ENCODE measurements at regions not wholly inside any gene's neighbourhood (a gene's known extent, or its start where the extent isn't known, plus 50 kb on each side); places are given as distances from the start of the nearest gene placed in this dataset.

DNA sequence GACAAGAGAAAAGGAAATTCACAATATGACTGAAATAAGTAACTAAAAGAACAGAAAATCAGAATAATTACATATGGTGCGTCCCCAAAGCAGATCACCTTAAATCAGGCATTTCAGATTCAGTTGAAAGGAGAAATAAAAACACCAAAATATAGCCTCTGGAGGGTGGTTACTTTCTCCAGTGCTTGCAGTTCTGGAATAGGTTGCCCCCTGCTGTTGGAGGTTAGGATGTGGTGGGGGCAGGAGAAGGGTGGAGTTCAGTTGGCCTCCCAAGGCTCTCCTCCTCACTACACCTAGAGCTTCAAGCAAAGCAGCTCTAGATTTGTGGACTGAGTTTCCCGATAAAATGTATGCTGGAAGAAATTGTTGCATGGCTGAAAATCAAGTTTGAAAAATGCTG, 338.2 kb upstream of the TLE4 start:
- Histone ChIP-seq H3K27ac (no peak overlapping the region), H3K4me1 (no peaks in the 10 kb centered on the region), H3K36me3 (no peaks in the 10 kb centered on the region), H3K27me3 (no peaks in the 10 kb centered on the region), H3K9me3 (peaks cover 0 to 13% (median 0%) of the 10 kb centered on the region in 4 donors), H3K4me3 (no peak overlapping the region)
- 92 to 93% methylated on average over 2 of the region's 2 CpGs for WGBS, 2 donors
- TF ChIP-seq POLR2A (IDR thresholded peaks at IDR 0.05) (no peak), EP300 (IDR thresholded peaks at IDR 0.05) (no peak)
- TF ChIP-seq, protein P1, sequence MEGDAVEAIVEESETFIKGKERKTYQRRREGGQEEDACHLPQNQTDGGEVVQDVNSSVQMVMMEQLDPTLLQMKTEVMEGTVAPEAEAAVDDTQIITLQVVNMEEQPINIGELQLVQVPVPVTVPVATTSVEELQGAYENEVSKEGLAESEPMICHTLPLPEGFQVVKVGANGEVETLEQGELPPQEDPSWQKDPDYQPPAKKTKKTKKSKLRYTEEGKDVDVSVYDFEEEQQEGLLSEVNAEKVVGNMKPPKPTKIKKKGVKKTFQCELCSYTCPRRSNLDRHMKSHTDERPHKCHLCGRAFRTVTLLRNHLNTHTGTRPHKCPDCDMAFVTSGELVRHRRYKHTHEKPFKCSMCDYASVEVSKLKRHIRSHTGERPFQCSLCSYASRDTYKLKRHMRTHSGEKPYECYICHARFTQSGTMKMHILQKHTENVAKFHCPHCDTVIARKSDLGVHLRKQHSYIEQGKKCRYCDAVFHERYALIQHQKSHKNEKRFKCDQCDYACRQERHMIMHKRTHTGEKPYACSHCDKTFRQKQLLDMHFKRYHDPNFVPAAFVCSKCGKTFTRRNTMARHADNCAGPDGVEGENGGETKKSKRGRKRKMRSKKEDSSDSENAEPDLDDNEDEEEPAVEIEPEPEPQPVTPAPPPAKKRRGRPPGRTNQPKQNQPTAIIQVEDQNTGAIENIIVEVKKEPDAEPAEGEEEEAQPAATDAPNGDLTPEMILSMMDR (IDR thresholded peaks at IDR 0.05) = no peak
- DNase-seq (ENCODE audit: low spot score in 2 of 2) = no peak

DNA sequence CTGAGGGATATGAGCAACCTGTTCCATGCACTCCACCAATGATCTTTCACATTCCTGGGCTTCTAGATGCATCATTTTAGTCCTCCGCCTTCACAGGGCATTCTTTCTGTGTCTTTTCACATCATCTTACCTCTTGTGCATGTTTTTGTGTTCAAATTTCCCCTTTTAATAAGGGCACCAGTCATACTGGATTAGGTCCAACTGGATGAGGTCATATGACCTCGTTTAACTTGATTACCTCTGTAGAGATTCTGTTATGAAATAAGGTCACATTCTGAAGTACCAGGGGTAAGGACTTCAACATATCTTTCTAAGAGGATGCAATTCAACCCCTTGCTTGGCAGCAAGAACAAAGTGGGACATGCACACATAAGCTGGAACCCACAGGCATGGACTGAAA, 335.3 kb upstream of the TLE4 start:
- WGBS, 2 donors = 60 to 63% methylated on average over 2 of the region's 2 CpGs
- Histone ChIP-seq H3K27me3 (no peaks in the 10 kb centered on the region), H3K27ac (no peak overlapping the region), H3K4me3 (no peak overlapping the region), H3K4me1 (no peaks in the 10 kb centered on the region), H3K9me3 (peaks cover 0 to 13% (median 0%) of the 10 kb centered on the region in 4 donors), H3K36me3 (no peaks in the 10 kb centered on the region)
- TF ChIP-seq EP300 (IDR thresholded peaks at IDR 0.05) (no peak), POLR2A (IDR thresholded peaks at IDR 0.05) (no peak)
- TF ChIP-seq, protein P1 (IDR thresholded peaks at IDR 0.05) = no peak
- no peak for DNase-seq (ENCODE audit: low spot score in 2 of 2)

DNA sequence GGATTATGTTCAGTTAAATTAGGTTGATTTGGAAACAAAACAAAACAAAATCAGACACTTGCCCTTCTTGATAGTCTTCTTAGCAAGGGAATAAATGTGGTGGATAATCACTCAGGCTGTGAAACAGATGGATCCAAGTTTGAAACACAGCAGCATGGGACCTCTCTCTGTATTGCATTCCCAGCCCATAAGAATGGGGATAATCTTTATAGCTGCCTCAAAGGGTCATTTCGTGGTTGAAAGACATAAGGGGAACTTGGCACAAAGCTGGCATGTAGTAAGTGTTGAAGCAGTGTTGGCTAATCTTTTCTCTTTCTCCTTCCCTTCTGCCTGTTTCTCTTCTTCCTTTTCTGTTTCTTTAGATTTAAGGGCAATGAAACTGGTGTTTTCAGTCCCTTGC, 333.9 kb upstream of the TLE4 start:
- Histone ChIP-seq H3K9me3 (peaks cover 0 to under 1% (median 0%) of the 10 kb centered on the region in 4 donors), H3K4me3 (no peak overlapping the region), H3K4me1 (no peaks in the 10 kb centered on the region), H3K36me3 (no peaks in the 10 kb centered on the region), H3K27me3 (no peaks in the 10 kb centered on the region), H3K27ac (no peak overlapping the region)
- no peak for DNase-seq (ENCODE audit: low spot score in 2 of 2)
- TF ChIP-seq POLR2A (IDR thresholded peaks at IDR 0.05) = no peak
- TF ChIP-seq, protein P1 (IDR thresholded peaks at IDR 0.05) = no peak
- TF ChIP-seq EP300 (IDR thresholded peaks at IDR 0.05) = no peak
- WGBS, 2 donors = 44 to 63% methylated on average over 1 of the region's 1 CpG

DNA sequence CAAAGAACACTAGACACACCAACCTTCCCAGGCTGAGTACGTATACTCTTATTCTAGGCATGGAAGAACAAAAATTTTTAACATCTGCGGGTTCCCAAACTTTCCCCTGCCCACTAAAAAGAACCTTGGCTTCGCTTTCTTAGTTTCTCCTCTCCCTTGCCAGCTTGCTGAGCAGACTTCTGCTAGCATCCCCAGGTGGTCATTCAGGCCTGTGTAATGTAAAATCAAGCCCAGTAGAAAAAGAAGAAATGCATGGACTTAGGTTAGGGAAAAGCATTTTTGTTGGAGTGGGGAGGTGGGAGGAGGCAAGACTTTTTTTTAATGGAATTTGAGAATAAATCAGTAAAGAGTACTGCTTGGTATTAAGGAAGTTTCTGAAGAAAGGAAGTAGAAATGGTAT, 331.0 kb upstream of the TLE4 start:
- Histone ChIP-seq H3K27ac (no peak overlapping the region), H3K4me1 (no peaks in the 10 kb centered on the region), H3K4me3 (no peak overlapping the region), H3K9me3 (no peaks in the 10 kb centered on the region), H3K27me3 (no peaks in the 10 kb centered on the region), H3K36me3 (no peaks in the 10 kb centered on the region)
- WGBS, 2 donors = 89 to 90% methylated on average over 3 of the region's 3 CpGs
- DNase-seq (ENCODE audit: low spot score in 2 of 2) = no peak
- TF ChIP-seq, protein P1 (IDR thresholded peaks at IDR 0.05) = no peak
- TF ChIP-seq POLR2A (IDR thresholded peaks at IDR 0.05) (no peak), EP300 (IDR thresholded peaks at IDR 0.05) (no peak)

DNA sequence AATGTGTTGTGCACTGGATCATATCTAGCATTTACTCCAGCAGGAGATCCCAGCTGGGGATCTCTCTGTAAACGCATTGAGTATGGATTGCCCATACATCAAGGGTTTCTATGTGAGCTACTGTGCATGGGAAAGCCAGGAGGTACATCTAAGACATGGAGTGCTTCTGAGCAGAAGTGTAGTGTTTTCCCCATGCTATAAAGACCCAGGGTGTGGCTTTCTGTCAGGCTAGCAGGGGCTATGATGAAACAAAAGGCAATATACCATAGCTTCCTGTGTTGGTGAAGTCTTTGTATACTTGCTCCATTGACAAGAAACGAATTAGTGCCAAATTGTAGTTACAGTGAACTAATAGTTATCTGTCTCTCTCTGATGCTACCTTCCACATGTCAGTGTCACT, 329.3 kb upstream of the TLE4 start:
- Histone ChIP-seq H3K36me3 (no peaks in the 10 kb centered on the region), H3K27me3 (no peaks in the 10 kb centered on the region), H3K4me1 (no peaks in the 10 kb centered on the region), H3K27ac (no peak overlapping the region), H3K4me3 (no peak overlapping the region), H3K9me3 (no peaks in the 10 kb centered on the region)
- no peak for DNase-seq (ENCODE audit: low spot score in 2 of 2)
- 71% methylated on average over 2 of the region's 2 CpGs for WGBS, 2 donors
- TF ChIP-seq, protein P1 (IDR thresholded peaks at IDR 0.05) = no peak
- TF ChIP-seq EP300 (IDR thresholded peaks at IDR 0.05) = no peak
- TF ChIP-seq POLR2A (IDR thresholded peaks at IDR 0.05) = no peak
